Muscle layer of colon (tissue), 2 donors: ENCODE measurements at regions not wholly inside any gene's neighbourhood (a gene's known extent, or its start where the extent isn't known, plus 50 kb on each side); places are given as distances from the start of the nearest gene placed in this dataset.

Source experiments
- H3K27ac ChIP-seq: one replicate; pipeline ENCODE4 v1.7.0; 2013; ENCODE audit warnings: low read depth, mild to moderate bottlenecking, low read length, moderate library complexity
- H3K27me3 ChIP-seq, 2 donors: one replicate each; pipeline ENCODE4 v1.7.0; 2013; ENCODE audit warnings: low read length in 2 of 2, mild to moderate bottlenecking in 2 of 2; ENCODE audit not compliant: insufficient read depth in 2 of 2, control insufficient read depth in 1 of 2
- H3K36me3 ChIP-seq: one replicate; pipeline ENCODE4 v1.7.0; 2013; ENCODE audit warnings: mild to moderate bottlenecking, low read length; ENCODE audit not compliant: insufficient read depth
- H3K4me1 ChIP-seq: one replicate; pipeline ENCODE4 v1.7.0; 2013; ENCODE audit warnings: mild to moderate bottlenecking, low read length; ENCODE audit not compliant: insufficient read depth
- H3K4me3 ChIP-seq, 2 donors: one replicate each; pipeline ENCODE4 v1.7.0; 2013; ENCODE audit warnings: low read length in 2 of 2, low read depth in 1 of 2, mild to moderate bottlenecking in 1 of 2, moderate library complexity in 1 of 2
- H3K9ac ChIP-seq: one replicate; pipeline ENCODE4 v1.7.0; 2013; ENCODE audit warnings: low read length
- H3K9me3 ChIP-seq: one replicate; pipeline ENCODE4 v1.7.0; 2013; ENCODE audit warnings: mild to moderate bottlenecking, low read length
- donor health status: abdominal sarcoma.
- donor health status: Adenocarcinoma of cecum.

DNA sequence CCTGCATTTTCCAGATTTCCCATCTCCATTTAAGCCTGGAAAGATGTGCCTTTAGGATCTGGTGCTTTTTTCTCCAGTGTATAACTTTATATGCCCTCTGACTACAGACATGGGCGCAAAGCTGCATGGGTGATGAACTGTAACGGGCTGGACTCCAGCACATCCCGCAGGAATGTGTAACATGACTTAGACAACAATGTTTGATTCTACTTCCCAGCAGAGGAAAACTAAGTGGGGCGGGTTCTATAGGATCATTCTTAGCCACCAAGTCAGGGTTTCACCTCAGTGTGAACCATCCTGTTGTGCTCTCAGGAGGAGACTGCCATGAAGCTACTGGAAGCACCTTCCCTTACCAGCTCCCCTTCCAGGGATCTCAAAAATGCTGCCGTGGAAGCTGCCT is 93.2 kb upstream of the SERP2 start:
- Histone ChIP-seq H3K9ac (no peak overlapping the region), H3K4me1 (peaks cover 19% of the 10 kb centered on the region), H3K4me3 (no peak overlapping the region), H3K9me3 (no peaks in the 10 kb centered on the region), H3K36me3 (no peaks in the 10 kb centered on the region), H3K27ac (no peak overlapping the region), H3K27me3 (no peaks in the 10 kb centered on the region)

- no peaks in the 10 kb centered on the region for H3K9me3 ChIP-seq
- H3K9ac ChIP-seq: no peak overlapping the region
- peaks cover 11% of the 10 kb centered on the region for H3K4me1 ChIP-seq
- no peaks in the 10 kb centered on the region for H3K36me3 ChIP-seq
- H3K27ac ChIP-seq: no peak overlapping the region
- H3K27me3 ChIP-seq: no peaks in the 10 kb centered on the region
- H3K4me3 ChIP-seq: no peak overlapping the region
These were observed 92.2 kb upstream of the SERP2 start for GRCh38 chr13:44281252-44282000.

DNA sequence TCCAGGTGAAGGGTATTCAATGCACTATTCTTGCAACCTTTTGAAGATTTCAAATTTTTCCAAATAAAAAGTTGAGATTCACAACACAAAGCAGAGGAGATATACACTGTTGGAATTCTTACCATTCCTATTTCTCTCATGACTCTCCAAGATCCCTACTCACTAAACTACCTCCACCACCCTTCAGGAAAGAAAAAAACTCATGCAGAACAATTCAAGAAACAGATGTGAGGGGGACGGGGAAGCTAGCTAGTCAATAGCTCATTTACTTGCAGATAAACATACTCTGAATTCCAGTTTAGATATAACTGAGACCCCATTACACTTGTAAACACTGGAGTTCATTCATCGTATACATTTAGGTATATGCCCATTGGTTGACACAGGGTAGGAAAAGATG is 90.0 kb upstream of the SERP2 start:
- no peak overlapping the region for H3K9ac ChIP-seq
- no peaks in the 10 kb centered on the region for H3K4me1 ChIP-seq
- H3K27me3 ChIP-seq: no peaks in the 10 kb centered on the region
- H3K27ac ChIP-seq: no peak overlapping the region
- no peaks in the 10 kb centered on the region for H3K9me3 ChIP-seq
- H3K4me3 ChIP-seq: no peak overlapping the region
- no peaks in the 10 kb centered on the region for H3K36me3 ChIP-seq

- H3K36me3 ChIP-seq: no peaks in the 10 kb centered on the region
- H3K4me1 ChIP-seq: peaks cover 12% of the 10 kb centered on the region
- H3K4me3 ChIP-seq: no peak overlapping the region
- no peak overlapping the region for H3K27ac ChIP-seq
- H3K9ac ChIP-seq: no peak overlapping the region
- no peaks in the 10 kb centered on the region for H3K27me3 ChIP-seq
- no peaks in the 10 kb centered on the region for H3K9me3 ChIP-seq
These were observed 85.7 kb upstream of the SERP2 start for GRCh38 chr13:44287958-44288357.

DNA sequence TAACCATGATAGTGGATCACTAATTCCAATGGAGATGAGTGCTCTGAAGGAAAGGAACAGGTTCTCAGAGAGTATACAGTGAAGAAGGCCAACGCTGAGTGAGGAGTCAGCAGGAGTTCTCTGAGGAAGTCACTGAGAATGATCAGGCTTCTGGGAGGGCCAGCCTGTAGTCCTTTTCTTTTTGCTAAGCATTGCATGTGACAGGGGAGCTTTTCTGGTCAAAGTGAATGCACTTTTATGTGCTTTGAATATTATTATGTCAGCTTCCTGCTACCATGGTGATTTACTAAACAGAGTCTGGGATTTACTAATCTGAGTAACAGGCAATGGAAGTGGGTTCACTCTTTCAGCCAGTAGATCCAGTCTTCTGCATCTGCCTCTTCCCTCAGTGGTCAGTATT is 81.1 kb upstream of the SERP2 start:
- Histone ChIP-seq H3K27ac (peak overlapping the region; percentile 54), H3K36me3 (no peaks in the 10 kb centered on the region), H3K9ac (no peak overlapping the region), H3K27me3 (no peaks in the 10 kb centered on the region), H3K4me3 (no peak overlapping the region), H3K4me1 (peaks cover 39% of the 10 kb centered on the region), H3K9me3 (no peaks in the 10 kb centered on the region)

- Histone ChIP-seq H3K27ac (peak overlapping the region; percentile 93), H3K36me3 (no peaks in the 10 kb centered on the region), H3K9me3 (no peaks in the 10 kb centered on the region), H3K9ac (no peak overlapping the region), H3K27me3 (no peaks in the 10 kb centered on the region), H3K4me1 (peaks cover 39% of the 10 kb centered on the region), H3K4me3 (peak overlapping the region in 1 of 2 donors; percentile 10)
These were observed 80.2 kb upstream of the SERP2 start for GRCh38 chr13:44293374-44293773.

DNA sequence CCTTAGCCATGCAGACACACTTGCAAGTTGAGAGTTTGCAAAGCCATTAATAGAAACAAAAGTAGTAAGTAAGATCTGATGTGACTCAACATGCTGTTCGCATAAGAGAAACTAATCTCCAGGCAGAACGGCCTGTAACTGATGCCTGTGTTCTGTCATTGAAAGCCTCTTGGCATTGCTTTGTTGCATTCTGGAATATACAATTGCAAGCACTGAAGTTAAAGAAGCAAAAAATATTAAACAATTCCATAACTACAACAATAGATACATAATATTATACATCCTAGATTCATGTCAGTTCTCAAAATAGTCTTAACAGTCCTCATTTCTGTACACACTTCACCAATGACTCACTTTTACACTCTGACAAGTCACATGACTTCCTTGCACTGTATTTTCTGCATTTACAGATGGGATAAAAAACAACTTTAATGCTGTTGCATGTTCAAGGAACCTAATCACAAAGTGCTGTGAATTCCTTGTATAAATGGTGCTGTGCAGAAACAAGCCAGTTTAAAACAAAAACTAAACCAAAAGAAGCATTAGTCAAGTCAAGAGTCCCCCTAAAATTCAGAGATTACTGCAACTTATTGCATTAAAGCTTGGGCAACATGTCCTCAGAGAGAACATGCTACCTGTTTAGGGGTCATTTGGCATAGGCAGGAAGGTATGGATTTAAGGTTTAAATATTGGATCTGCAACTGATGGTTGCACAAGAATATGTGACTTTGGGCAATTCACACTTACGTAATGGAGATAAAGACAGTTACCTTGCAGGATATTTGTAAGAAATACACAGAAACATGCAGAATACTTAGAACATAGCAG is 79.5 kb upstream of the SERP2 start:
- Histone ChIP-seq H3K9me3 (no peaks in the 10 kb centered on the region), H3K36me3 (no peaks in the 10 kb centered on the region), H3K27me3 (no peaks in the 10 kb centered on the region), H3K4me3 (peak overlapping the region in 1 of 2 donors; percentile 10), H3K4me1 (peaks cover 39% of the 10 kb centered on the region), H3K9ac (no peak overlapping the region), H3K27ac (peak overlapping the region; percentile 93)

DNA sequence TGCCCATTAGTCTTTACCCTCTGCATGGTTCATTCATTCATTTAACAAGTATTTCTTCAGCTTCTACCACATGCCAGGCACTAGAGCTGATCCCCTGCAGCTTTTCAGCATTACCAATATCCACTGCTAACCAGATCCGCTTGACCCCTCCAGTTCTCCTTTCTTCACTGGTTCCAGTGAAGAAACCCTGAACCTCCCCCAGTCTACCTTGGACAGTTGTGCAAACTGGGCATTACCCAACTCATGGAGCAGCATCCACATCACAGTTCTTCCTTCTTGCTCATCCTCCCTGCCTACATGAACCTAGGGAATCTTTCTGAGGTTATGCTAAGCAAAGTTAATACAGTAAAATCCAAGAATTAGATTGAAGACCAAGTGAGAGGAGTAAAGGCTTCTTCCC is 78.7 kb upstream of the SERP2 start:
- no peak overlapping the region for H3K9ac ChIP-seq
- no peak overlapping the region for H3K4me3 ChIP-seq
- H3K4me1 ChIP-seq: peaks cover 39% of the 10 kb centered on the region
- no peaks in the 10 kb centered on the region for H3K36me3 ChIP-seq
- H3K27ac ChIP-seq: peak overlapping the region; percentile 93
- H3K27me3 ChIP-seq: no peaks in the 10 kb centered on the region
- no peaks in the 10 kb centered on the region for H3K9me3 ChIP-seq

DNA sequence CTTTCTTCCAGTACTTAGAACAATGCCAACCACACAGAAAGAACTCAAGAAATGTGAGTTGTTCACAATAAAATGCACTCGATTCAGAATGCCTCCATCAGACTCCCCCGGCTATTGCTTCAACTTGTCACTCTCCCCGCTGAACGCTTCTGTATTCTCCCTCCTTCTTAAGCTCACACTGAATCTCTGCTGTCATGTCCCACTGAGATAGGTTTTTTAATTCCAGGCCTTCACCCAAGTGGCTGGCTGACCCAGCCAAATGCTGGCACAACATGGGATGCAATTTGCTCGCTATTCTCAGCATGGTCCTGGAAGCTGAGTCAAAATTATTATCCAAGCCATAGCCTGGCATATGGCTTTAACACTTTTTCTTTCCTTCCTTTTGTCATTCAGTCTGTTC is 76.8 kb upstream of the SERP2 start:
- Histone ChIP-seq H3K4me3 (no peak overlapping the region), H3K36me3 (no peaks in the 10 kb centered on the region), H3K27ac (no peak overlapping the region), H3K9me3 (no peaks in the 10 kb centered on the region), H3K9ac (no peak overlapping the region), H3K27me3 (no peaks in the 10 kb centered on the region), H3K4me1 (peaks cover 57% of the 10 kb centered on the region)

DNA sequence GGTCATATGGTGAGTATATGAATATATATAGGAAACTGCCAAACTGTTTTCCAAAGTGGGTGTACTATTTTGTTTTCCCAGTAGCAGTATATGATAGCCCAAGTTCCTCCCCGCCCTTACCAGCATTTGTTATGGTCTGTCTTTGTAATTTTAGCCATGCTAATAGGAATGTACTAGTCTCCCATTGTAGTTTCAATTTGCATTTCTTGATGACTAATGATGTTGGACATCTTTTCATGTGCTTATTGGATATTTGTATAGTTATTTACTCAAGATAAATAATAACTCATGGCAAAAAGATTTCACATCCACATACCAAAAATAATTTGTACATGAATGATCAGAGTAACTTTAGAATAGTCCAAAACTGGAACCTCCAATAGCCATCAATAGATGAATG is 75.3 kb upstream of the SERP2 start:
- Histone ChIP-seq H3K9me3 (no peaks in the 10 kb centered on the region), H3K27ac (no peak overlapping the region), H3K9ac (no peak overlapping the region), H3K4me3 (no peak overlapping the region), H3K36me3 (no peaks in the 10 kb centered on the region), H3K4me1 (peaks cover 55% of the 10 kb centered on the region), H3K27me3 (no peaks in the 10 kb centered on the region)

- Histone ChIP-seq H3K4me3 (no peak overlapping the region), H3K36me3 (no peaks in the 10 kb centered on the region), H3K9ac (no peak overlapping the region), H3K9me3 (no peaks in the 10 kb centered on the region), H3K27ac (no peak overlapping the region), H3K27me3 (no peaks in the 10 kb centered on the region), H3K4me1 (peaks cover 55% of the 10 kb centered on the region)
These were observed 74.3 kb upstream of the SERP2 start for GRCh38 chr13:44299152-44299943.
